HCT116 (cell line): ENCODE measurements at regions not wholly inside any gene's neighbourhood (a gene's known extent, or its start where the extent isn't known, plus 50 kb on each side); places are given as distances from the start of the nearest gene placed in this dataset.

Source experiments
- ATAC-seq: fragments of 200-7000 bp; cut with Tn5 transposase; 2 replicates; pipeline ENCODE4 v1.9.1; 2020; ENCODE audit warnings: mild to moderate bottlenecking, moderate library complexity
- BruUV-seq: library from RNA; stranded (reverse); fragments of 400-500 nt; replicated peaks from 2 replicates; lab custom pipeline; 2021; lab: Mats Ljungman, UMichigan
- CTCF ChIA-PET: fragments of 300-600 bp; sonication (Branson Sonifier 250); formaldehyde crosslinking; loops from one replicate; lab custom pipeline; 2021; ENCODE audit warnings: antibody characterized with exemption; lab: Charles Lee
- POLR2A ChIA-PET: fragments of 300-600, 350-600 bp; sonication (Branson Sonifier 250); formaldehyde crosslinking; loops from one replicate; lab custom pipeline; 2021; ENCODE audit warnings: antibody characterized with exemption; lab: Charles Lee
- RAD21 ChIA-PET, 2 experiments: fragments of 300-600 bp; sonication (Branson Sonifier 250); formaldehyde crosslinking; loops; one replicate each; lab custom pipeline; 2023; ENCODE audit warnings: low total read pairs in 2 of 2; ENCODE audit not compliant: uncharacterized antibody in 2 of 2, unreplicated experiment in 2 of 2, low non-redundant PET in 1 of 2; lab: Charles Lee
- DNase-seq: peaks from one replicate; pipeline ENCODE4 v3.0.0-alpha.2; 2010; ENCODE audit warnings: low read depth, low spot score
- H2AFZ ChIP-seq: fragments of 200-600 bp; shearing (Covaris generic), sonication (generic); 2 replicates; pipeline ENCODE4 v1.6.1; 2017; ENCODE audit warnings: low read depth, mixed run types, mixed read lengths, antibody characterized with exemption, low read length; ENCODE audit not compliant: poor library complexity, severe bottlenecking
- H3K27ac ChIP-seq: 2 replicates; pipeline ENCODE4 v1.5.1; 2012; ENCODE audit warnings: low read depth, low read length
- H3K27me3 ChIP-seq: fragments of 200-600 bp; sonication (generic); 2 replicates; pipeline ENCODE4 v1.6.1; 2016; ENCODE audit warnings: mixed run types, low read length, mixed read lengths; ENCODE audit not compliant: insufficient read depth
- H3K36me3 ChIP-seq, 2 experiments: fragments of 200-500 bp in 1 of 2; fragments of 200-600 bp in 1 of 2; sonication (Bioruptor generic) in 1 of 2; sonication (generic) in 1 of 2; 2 replicates each; pipeline versions ENCODE4 v1.5.1 to v1.6.1; 2014 to 2016; ENCODE audit warnings: low read length in 2 of 2, inconsistent platforms in 1 of 2, mixed read lengths in 1 of 2, mixed run types in 1 of 2; ENCODE audit not compliant: insufficient read depth in 2 of 2, control insufficient read depth in 1 of 2
- H3K4me1 ChIP-seq, 2 experiments: fragments of 200-600 bp in 1 of 2; sonication (generic) in 1 of 2; 2 replicates each; pipeline versions ENCODE4 v1.5.1 to v1.6.1; 2012 to 2017; ENCODE audit warnings: low read length in 2 of 2, inconsistent platforms in 1 of 2, mild to moderate bottlenecking in 1 of 2, mixed read lengths in 1 of 2, mixed run types in 1 of 2, moderate library complexity in 1 of 2; ENCODE audit not compliant: insufficient read depth in 2 of 2, control insufficient read depth in 1 of 2
- H3K4me2 ChIP-seq: fragments of 200-600 bp; sonication (generic); 2 replicates; pipeline ENCODE4 v1.6.1; 2017; ENCODE audit warnings: mixed run types, low read length, mixed read lengths
- H3K4me3 ChIP-seq, 2 experiments: fragments of 200-600 bp in 1 of 2; sonication (generic) in 1 of 2; replicated peaks in 1 of 2; 2 replicates each; pipeline ENCODE4 v1.5.1; 2011 to 2016; ENCODE audit warnings: low read length in 2 of 2, control low read depth in 1 of 2, low read depth in 1 of 2, mild to moderate bottlenecking in 1 of 2, mixed read lengths in 1 of 2, mixed run types in 1 of 2
- H3K79me2 ChIP-seq: fragments of 200-600 bp; sonication (generic); 2 replicates; pipeline ENCODE4 v1.6.1; 2017; ENCODE audit warnings: mild to moderate bottlenecking, mixed run types, low read length, moderate library complexity, mixed read lengths; ENCODE audit not compliant: insufficient read depth
- H3K9ac ChIP-seq: fragments of 200-600 bp; sonication (generic); 2 replicates; pipeline ENCODE4 v1.6.1; 2016; ENCODE audit warnings: low read length, mixed read lengths
- H3K9me2 ChIP-seq: fragments of 200-600 bp; sonication (generic), shearing (Covaris generic); 2 replicates; pipeline ENCODE4 v1.6.1; 2017; ENCODE audit warnings: mixed run types, mild to moderate bottlenecking, moderate library complexity; ENCODE audit not compliant: insufficient read depth
- H3K9me3 ChIP-seq, 2 experiments: fragments of 200-500 bp in 1 of 2; fragments of 200-600 bp in 1 of 2; sonication (Bioruptor generic) in 1 of 2; sonication (generic) in 1 of 2; 2 replicates each; pipeline ENCODE4 v1.6.1; 2014 to 2017; ENCODE audit warnings: low read length in 2 of 2, mixed read lengths in 2 of 2, inconsistent platforms in 1 of 2, low read depth in 1 of 2, mild to moderate bottlenecking in 1 of 2, mixed run types in 1 of 2, moderate library complexity in 1 of 2; ENCODE audit not compliant: control insufficient read depth in 1 of 2, insufficient read depth in 1 of 2
- H4K20me1 ChIP-seq: fragments of 200-600 bp; sonication (generic), shearing (Covaris generic); 2 replicates; pipeline ENCODE4 v1.6.1; 2017; ENCODE audit warnings: mixed run types, mild to moderate bottlenecking, moderate library complexity; ENCODE audit not compliant: insufficient read depth
- CBX3 ChIP-seq: IDR thresholded peaks from 2 replicates; pipeline ENCODE4 v1.6.1; 2012; ENCODE audit warnings: low read depth
- EGR1 ChIP-seq: IDR thresholded peaks from 2 replicates; pipeline ENCODE4 v1.6.1; 2012; ENCODE audit warnings: low read depth
- ELF1 ChIP-seq: IDR thresholded peaks from 2 replicates; pipeline ENCODE4 v1.6.1; 2012; ENCODE audit warnings: low read depth, borderline replicate concordance
- EZH2 ChIP-seq: fragments of 200-600 bp; sonication (generic); IDR thresholded peaks from 2 replicates; pipeline ENCODE4 v1.6.1; 2017; ENCODE audit warnings: antibody characterized with exemption, mixed run types
- JUND ChIP-seq: IDR thresholded peaks from 2 replicates; pipeline ENCODE4 v1.6.1; 2012
- POLR2A ChIP-seq: IDR thresholded peaks from 2 replicates; pipeline ENCODE4 v1.7.0; 2011; ENCODE audit warnings: borderline replicate concordance; ENCODE audit not compliant: insufficient read depth, insufficient read length; ENCODE audit errors: extremely low read depth
- POLR2AphosphoS5 ChIP-seq: IDR thresholded peaks from 2 replicates; pipeline ENCODE4 v1.6.1; 2011; ENCODE audit warnings: mild to moderate bottlenecking, low read depth, low read length, moderate library complexity
- RAD21 ChIP-seq: IDR thresholded peaks from 2 replicates; pipeline ENCODE4 v1.6.1; 2012; ENCODE audit warnings: low read depth, mild to moderate bottlenecking
- ZNF274 ChIP-seq: fragments of 200-500 bp; sonication (Bioruptor generic); IDR thresholded peaks from 2 replicates; pipeline ENCODE4 v1.6.1; 2014; ENCODE audit warnings: mild to moderate bottlenecking, low read depth, low read length, inconsistent platforms
- intact Hi-C: fragments of 100-400 bp; cut with micrococcal nuclease; formaldehyde crosslinking; loops from 2 replicates; pipeline ENCODE4 v1.10.0; 2022
- TF ChIP-seq, protein P1 (sequence below): IDR thresholded peaks from 2 replicates; pipeline ENCODE4 v1.6.1; 2011; ENCODE audit warnings: mild to moderate bottlenecking, low read length, moderate library complexity; ENCODE audit not compliant: insufficient replicate concordance; ENCODE audit errors: extremely low read depth
- TF ChIP-seq, protein P2 (sequence below), 3 experiments: fragments of 200-600 bp in 1 of 3; sonication (generic) in 1 of 3; IDR thresholded peaks in 2 of 3; conservative IDR thresholded peaks in 1 of 3; 2 replicates each; pipeline ENCODE4 v1.5.1; 2012 to 2017; ENCODE audit warnings: low read depth in 2 of 3, low read length in 2 of 3, antibody characterized with exemption in 1 of 3, borderline replicate concordance in 1 of 3, control low read depth in 1 of 3, mild to moderate bottlenecking in 1 of 3, mixed read lengths in 1 of 3, mixed run types in 1 of 3, moderate library complexity in 1 of 3; ENCODE audit not compliant: insufficient read depth in 1 of 3
- TF ChIP-seq, protein P3 (sequence below): IDR thresholded peaks from 2 replicates; pipeline ENCODE4 v1.6.1; 2012; ENCODE audit warnings: low read depth

DNA sequence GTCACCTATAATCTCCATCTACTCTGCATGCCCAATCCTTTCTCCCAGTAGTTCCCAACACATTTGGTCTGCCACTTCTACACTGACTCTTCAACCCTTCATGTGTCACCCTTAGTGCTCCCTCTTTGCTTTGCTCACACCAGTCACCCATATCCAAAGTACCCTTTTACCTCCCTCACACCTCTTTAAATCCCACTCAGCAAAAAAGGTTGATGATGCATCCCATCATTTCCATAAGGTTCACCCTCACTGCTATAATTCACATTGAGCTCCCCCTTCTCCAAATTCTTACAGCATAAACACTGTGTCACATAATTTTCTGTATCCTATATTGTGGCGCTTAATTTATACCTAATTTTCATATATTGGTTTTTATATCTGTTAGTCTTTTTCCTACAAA lies 83.8 kb upstream of the ATP1B1 start:
- H3K4me3 ChIP-seq: no peak overlapping the region
- no peaks in the 10 kb centered on the region for H3K9me3 ChIP-seq
- no peaks in the 10 kb centered on the region for H3K27me3 ChIP-seq
- no peak overlapping the region for H2AFZ ChIP-seq
- H4K20me1 ChIP-seq: no peaks in the 10 kb centered on the region
- ATAC-seq: no peak
- RAD21 ChIA-PET: no interaction called here
- DNase-seq: no peak
- no peak overlapping the region for H3K27ac ChIP-seq
- H3K9ac ChIP-seq: no peak overlapping the region
- no peak overlapping the region for H3K4me2 ChIP-seq
- H3K4me1 ChIP-seq: no peaks in the 10 kb centered on the region
- no peak for TF ChIP-seq EGR1
- TF ChIP-seq, protein P1, sequence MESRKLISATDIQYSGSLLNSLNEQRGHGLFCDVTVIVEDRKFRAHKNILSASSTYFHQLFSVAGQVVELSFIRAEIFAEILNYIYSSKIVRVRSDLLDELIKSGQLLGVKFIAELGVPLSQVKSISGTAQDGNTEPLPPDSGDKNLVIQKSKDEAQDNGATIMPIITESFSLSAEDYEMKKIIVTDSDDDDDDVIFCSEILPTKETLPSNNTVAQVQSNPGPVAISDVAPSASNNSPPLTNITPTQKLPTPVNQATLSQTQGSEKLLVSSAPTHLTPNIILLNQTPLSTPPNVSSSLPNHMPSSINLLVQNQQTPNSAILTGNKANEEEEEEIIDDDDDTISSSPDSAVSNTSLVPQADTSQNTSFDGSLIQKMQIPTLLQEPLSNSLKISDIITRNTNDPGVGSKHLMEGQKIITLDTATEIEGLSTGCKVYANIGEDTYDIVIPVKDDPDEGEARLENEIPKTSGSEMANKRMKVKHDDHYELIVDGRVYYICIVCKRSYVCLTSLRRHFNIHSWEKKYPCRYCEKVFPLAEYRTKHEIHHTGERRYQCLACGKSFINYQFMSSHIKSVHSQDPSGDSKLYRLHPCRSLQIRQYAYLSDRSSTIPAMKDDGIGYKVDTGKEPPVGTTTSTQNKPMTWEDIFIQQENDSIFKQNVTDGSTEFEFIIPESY: no peak
- no peaks in the 10 kb centered on the region for H3K36me3 ChIP-seq
- no peaks in the 10 kb centered on the region for H3K9me2 ChIP-seq
- no TSS peak for BruUV-seq
- CTCF ChIA-PET: no interaction called here
- H3K79me2 ChIP-seq: no peaks in the 10 kb centered on the region
- intact Hi-C loops: no loop called here
- POLR2A ChIA-PET: no interaction called here

DNA sequence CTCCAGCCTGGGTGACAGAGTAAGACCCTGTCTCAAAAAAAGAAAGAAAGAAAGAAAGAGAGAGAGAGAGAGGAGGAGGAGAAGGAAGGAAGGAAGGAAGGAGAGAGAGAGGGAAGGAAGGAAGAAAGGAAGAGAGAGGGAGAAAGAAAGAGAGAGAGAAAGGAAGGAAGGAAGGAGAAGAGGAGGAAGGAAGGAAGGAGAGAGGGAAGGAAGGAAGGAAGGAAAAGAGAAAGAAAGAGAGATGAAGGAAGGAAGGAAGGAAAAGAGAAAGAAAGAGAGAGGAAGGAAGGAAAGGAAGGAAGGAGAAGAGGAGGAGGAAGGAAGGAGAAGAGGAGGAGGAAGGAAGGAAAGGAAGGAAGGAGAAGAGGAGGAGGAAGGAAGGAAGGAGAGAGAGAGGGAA lies 82.2 kb upstream of the ATP1B1 start:
- no peak for DNase-seq
- Histone ChIP-seq H3K4me3 (no peak overlapping the region), H3K27ac (no peak overlapping the region), H3K4me2 (no peak overlapping the region), H3K79me2 (no peaks in the 10 kb centered on the region), H2AFZ (no peak overlapping the region), H4K20me1 (no peaks in the 10 kb centered on the region), H3K4me1 (no peaks in the 10 kb centered on the region), H3K9me3 (no peaks in the 10 kb centered on the region), H3K9ac (no peak overlapping the region), H3K36me3 (no peaks in the 10 kb centered on the region), H3K9me2 (no peaks in the 10 kb centered on the region), H3K27me3 (no peaks in the 10 kb centered on the region)
- intact Hi-C loops: no loop called here
- BruUV-seq: no TSS peak
- ATAC-seq: no peak
- CTCF ChIA-PET: no interaction called here
- POLR2A ChIA-PET: no interaction called here
- RAD21 ChIA-PET: no interaction called here
- TF ChIP-seq, protein P2, sequence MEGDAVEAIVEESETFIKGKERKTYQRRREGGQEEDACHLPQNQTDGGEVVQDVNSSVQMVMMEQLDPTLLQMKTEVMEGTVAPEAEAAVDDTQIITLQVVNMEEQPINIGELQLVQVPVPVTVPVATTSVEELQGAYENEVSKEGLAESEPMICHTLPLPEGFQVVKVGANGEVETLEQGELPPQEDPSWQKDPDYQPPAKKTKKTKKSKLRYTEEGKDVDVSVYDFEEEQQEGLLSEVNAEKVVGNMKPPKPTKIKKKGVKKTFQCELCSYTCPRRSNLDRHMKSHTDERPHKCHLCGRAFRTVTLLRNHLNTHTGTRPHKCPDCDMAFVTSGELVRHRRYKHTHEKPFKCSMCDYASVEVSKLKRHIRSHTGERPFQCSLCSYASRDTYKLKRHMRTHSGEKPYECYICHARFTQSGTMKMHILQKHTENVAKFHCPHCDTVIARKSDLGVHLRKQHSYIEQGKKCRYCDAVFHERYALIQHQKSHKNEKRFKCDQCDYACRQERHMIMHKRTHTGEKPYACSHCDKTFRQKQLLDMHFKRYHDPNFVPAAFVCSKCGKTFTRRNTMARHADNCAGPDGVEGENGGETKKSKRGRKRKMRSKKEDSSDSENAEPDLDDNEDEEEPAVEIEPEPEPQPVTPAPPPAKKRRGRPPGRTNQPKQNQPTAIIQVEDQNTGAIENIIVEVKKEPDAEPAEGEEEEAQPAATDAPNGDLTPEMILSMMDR (IDR thresholded peaks at IDR 0.05 in 2 of 3, conservative IDR thresholded peaks at IDR 0.05 in 1 of 3; ENCODE audit: borderline replicate concordance in 1 of 3, insufficient read depth in 1 of 3, low read depth in 2 of 3, low read length in 2 of 3): no peak
- TF ChIP-seq ELF1 (no peak), RAD21 (no peak), ZNF274 (no peak), POLR2AphosphoS5 (no peak), EGR1 (no peak), JUND (no peak), CBX3 (no peak), EZH2 (no peak), POLR2A (no peak)
- TF ChIP-seq, protein P3, sequence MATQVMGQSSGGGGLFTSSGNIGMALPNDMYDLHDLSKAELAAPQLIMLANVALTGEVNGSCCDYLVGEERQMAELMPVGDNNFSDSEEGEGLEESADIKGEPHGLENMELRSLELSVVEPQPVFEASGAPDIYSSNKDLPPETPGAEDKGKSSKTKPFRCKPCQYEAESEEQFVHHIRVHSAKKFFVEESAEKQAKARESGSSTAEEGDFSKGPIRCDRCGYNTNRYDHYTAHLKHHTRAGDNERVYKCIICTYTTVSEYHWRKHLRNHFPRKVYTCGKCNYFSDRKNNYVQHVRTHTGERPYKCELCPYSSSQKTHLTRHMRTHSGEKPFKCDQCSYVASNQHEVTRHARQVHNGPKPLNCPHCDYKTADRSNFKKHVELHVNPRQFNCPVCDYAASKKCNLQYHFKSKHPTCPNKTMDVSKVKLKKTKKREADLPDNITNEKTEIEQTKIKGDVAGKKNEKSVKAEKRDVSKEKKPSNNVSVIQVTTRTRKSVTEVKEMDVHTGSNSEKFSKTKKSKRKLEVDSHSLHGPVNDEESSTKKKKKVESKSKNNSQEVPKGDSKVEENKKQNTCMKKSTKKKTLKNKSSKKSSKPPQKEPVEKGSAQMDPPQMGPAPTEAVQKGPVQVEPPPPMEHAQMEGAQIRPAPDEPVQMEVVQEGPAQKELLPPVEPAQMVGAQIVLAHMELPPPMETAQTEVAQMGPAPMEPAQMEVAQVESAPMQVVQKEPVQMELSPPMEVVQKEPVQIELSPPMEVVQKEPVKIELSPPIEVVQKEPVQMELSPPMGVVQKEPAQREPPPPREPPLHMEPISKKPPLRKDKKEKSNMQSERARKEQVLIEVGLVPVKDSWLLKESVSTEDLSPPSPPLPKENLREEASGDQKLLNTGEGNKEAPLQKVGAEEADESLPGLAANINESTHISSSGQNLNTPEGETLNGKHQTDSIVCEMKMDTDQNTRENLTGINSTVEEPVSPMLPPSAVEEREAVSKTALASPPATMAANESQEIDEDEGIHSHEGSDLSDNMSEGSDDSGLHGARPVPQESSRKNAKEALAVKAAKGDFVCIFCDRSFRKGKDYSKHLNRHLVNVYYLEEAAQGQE: no peak
